Osteocyte (in vitro differentiated cells): ENCODE measurements at regions not wholly inside any gene's neighbourhood (a gene's known extent, or its start where the extent isn't known, plus 50 kb on each side); places are given as distances from the start of the nearest gene placed in this dataset.

Experiments
- DNase-seq: peaks from one replicate; pipeline ENCODE4 v3.0.0; 2021; ENCODE audit warnings: mixed read lengths; ENCODE audit not compliant: unreplicated experiment; ENCODE audit errors: extremely low spot score
- H3K27ac Mint-ChIP-seq: one replicate; pipeline ENCODE4 v1.8.0; 2021; ENCODE audit warnings: mild to moderate bottlenecking, mixed read lengths; ENCODE audit not compliant: unreplicated experiment
- H3K27me3 Mint-ChIP-seq: one replicate; pipeline ENCODE4 v1.8.0; 2021; ENCODE audit warnings: mixed read lengths; ENCODE audit not compliant: unreplicated experiment
- H3K36me3 Mint-ChIP-seq: one replicate; pipeline ENCODE4 v1.8.0; 2021; ENCODE audit warnings: mixed read lengths; ENCODE audit not compliant: unreplicated experiment
- H3K4me1 Mint-ChIP-seq: one replicate; pipeline ENCODE4 v1.8.0; 2021; ENCODE audit warnings: mixed read lengths; ENCODE audit not compliant: unreplicated experiment
- H3K4me3 Mint-ChIP-seq: one replicate; pipeline ENCODE4 v1.8.0; 2021; ENCODE audit warnings: mild to moderate bottlenecking, moderate library complexity, mixed read lengths; ENCODE audit not compliant: unreplicated experiment
- H3K9me3 Mint-ChIP-seq: one replicate; pipeline ENCODE4 v1.8.0; 2021; ENCODE audit warnings: mixed read lengths; ENCODE audit not compliant: unreplicated experiment
- TF ChIP-seq, protein P1 (sequence below): fragments of 200-600 bp; sonication (generic); IDR thresholded peaks from 2 replicates; pipeline ENCODE4 v1.5.0; 2021; ENCODE audit warnings: antibody characterized with exemption, mild to moderate bottlenecking, moderate library complexity

GRCh38 chr1:191155178-191155577, 677.5 kb upstream of the BRINP3 start:
- Mint-ChIP-seq H3K27me3 (no peaks in the 10 kb centered on the region), H3K4me3 (no peak overlapping the region), H3K27ac (no peak overlapping the region), H3K36me3 (peaks cover 2% of the 10 kb centered on the region), H3K9me3 (peaks cover 13% of the 10 kb centered on the region), H3K4me1 (no peaks in the 10 kb centered on the region)
- TF ChIP-seq, protein P1, sequence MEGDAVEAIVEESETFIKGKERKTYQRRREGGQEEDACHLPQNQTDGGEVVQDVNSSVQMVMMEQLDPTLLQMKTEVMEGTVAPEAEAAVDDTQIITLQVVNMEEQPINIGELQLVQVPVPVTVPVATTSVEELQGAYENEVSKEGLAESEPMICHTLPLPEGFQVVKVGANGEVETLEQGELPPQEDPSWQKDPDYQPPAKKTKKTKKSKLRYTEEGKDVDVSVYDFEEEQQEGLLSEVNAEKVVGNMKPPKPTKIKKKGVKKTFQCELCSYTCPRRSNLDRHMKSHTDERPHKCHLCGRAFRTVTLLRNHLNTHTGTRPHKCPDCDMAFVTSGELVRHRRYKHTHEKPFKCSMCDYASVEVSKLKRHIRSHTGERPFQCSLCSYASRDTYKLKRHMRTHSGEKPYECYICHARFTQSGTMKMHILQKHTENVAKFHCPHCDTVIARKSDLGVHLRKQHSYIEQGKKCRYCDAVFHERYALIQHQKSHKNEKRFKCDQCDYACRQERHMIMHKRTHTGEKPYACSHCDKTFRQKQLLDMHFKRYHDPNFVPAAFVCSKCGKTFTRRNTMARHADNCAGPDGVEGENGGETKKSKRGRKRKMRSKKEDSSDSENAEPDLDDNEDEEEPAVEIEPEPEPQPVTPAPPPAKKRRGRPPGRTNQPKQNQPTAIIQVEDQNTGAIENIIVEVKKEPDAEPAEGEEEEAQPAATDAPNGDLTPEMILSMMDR = no peak
- no peak for DNase-seq

- Mint-ChIP-seq H3K27ac (no peak overlapping the region), H3K4me1 (no peaks in the 10 kb centered on the region), H3K36me3 (peaks cover 2% of the 10 kb centered on the region), H3K27me3 (no peaks in the 10 kb centered on the region), H3K9me3 (peaks cover 14% of the 10 kb centered on the region), H3K4me3 (no peak overlapping the region)
- TF ChIP-seq, protein P1 = no peak
- DNase-seq = no peak
Observed at GRCh38 chr1:191160837-191161236, 683.2 kb upstream of the BRINP3 start.

GRCh38 chr1:191162762-191163161, 685.1 kb upstream of the BRINP3 start:
- Mint-ChIP-seq H3K9me3 (peaks cover 14% of the 10 kb centered on the region), H3K4me1 (no peaks in the 10 kb centered on the region), H3K4me3 (no peak overlapping the region), H3K36me3 (peaks cover 2% of the 10 kb centered on the region), H3K27ac (no peak overlapping the region), H3K27me3 (no peaks in the 10 kb centered on the region)
- TF ChIP-seq, protein P1 = no peak
- no peak for DNase-seq

- no peak for DNase-seq
- Mint-ChIP-seq H3K9me3 (peaks cover 10% of the 10 kb centered on the region), H3K36me3 (no peaks in the 10 kb centered on the region), H3K27me3 (no peaks in the 10 kb centered on the region), H3K4me3 (no peak overlapping the region), H3K27ac (no peak overlapping the region), H3K4me1 (no peaks in the 10 kb centered on the region)
- TF ChIP-seq, protein P1 = no peak
Observed at GRCh38 chr1:191163621-191164020, 686.0 kb upstream of the BRINP3 start.

DNA sequence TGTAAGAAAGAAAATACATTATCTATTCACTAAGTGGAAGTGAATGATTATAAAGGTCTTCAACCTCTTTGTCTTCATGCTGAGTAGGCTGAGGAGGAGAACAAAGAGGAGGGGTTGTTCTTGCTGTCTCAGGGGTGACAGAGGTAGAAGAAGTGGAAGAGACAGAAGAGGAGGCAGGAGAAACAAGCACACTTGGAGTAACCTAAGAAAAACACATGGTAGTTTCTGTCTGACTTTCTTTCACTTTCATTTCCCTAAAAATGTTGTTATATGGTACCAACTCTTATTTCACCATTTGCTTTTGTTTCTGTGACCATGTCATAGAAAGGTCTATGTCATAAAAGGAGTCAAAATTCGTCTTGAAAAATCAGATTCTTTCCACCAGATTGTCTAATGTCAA, 696.6 kb upstream of the BRINP3 start:
- H3K4me1 Mint-ChIP-seq = peaks cover 16% of the 10 kb centered on the region
- no peaks in the 10 kb centered on the region for H3K9me3 Mint-ChIP-seq
- TF ChIP-seq, protein P1 = no peak
- no peaks in the 10 kb centered on the region for H3K36me3 Mint-ChIP-seq
- DNase-seq = no peak
- no peaks in the 10 kb centered on the region for H3K27me3 Mint-ChIP-seq
- peak overlapping the region; percentile 41 for H3K4me3 Mint-ChIP-seq
- H3K27ac Mint-ChIP-seq = peak overlapping the region; percentile 72
